ENCODE measurements at regions not wholly inside any gene's neighbourhood (a gene's known extent, or its start where the extent isn't known, plus 50 kb on each side); places are given as distances from the start of the nearest gene placed in this dataset.

- DNase-seq: peak; percentile 93
- peaks cover 6% of the 10 kb centered on the region for H3K9me3 Mint-ChIP-seq (ENCODE audit: unreplicated experiment)
- H3K36me3 Mint-ChIP-seq (ENCODE audit: unreplicated experiment): peaks cover 5% of the 10 kb centered on the region
- peaks cover 3% of the 10 kb centered on the region for H3K27me3 Mint-ChIP-seq (ENCODE audit: unreplicated experiment)
- peak overlapping the region; percentile 90 for H3K27ac Mint-ChIP-seq (ENCODE audit: unreplicated experiment)
- H3K4me3 Mint-ChIP-seq (ENCODE audit: unreplicated experiment): peak overlapping the region; percentile 74
- H3K4me1 Mint-ChIP-seq (ENCODE audit: low read depth, unreplicated experiment): peaks cover 11% of the 10 kb centered on the region
- TF ChIP-seq CTCF (IDR thresholded peaks at IDR 0.05; ENCODE audit: partially characterized antibody, unreplicated experiment): peak; percentile 98
These were observed 169.6 kb upstream of the GPR12 start for GRCh38 chr13:26929971-26930730.

GRCh38 chr13:26927511-26927910, 166.9 kb upstream of the GPR12 start:
- H3K4me3 Mint-ChIP-seq (ENCODE audit: unreplicated experiment): no peak overlapping the region
- peaks cover 2% of the 10 kb centered on the region for H3K27me3 Mint-ChIP-seq (ENCODE audit: unreplicated experiment)
- no peak for TF ChIP-seq CTCF (IDR thresholded peaks at IDR 0.05; ENCODE audit: partially characterized antibody, unreplicated experiment)
- no peak for DNase-seq
- H3K36me3 Mint-ChIP-seq (ENCODE audit: unreplicated experiment): no peaks in the 10 kb centered on the region
- peaks cover 5% of the 10 kb centered on the region for H3K9me3 Mint-ChIP-seq (ENCODE audit: unreplicated experiment)
- no peak overlapping the region for H3K27ac Mint-ChIP-seq (ENCODE audit: unreplicated experiment)
- peaks cover 11% of the 10 kb centered on the region for H3K4me1 Mint-ChIP-seq (ENCODE audit: low read depth, unreplicated experiment)

- H3K36me3 Mint-ChIP-seq (ENCODE audit: unreplicated experiment): no peaks in the 10 kb centered on the region
- TF ChIP-seq CTCF (IDR thresholded peaks at IDR 0.05; ENCODE audit: partially characterized antibody, unreplicated experiment): no peak
- H3K4me1 Mint-ChIP-seq (ENCODE audit: low read depth, unreplicated experiment): peaks cover 3% of the 10 kb centered on the region
- H3K4me3 Mint-ChIP-seq (ENCODE audit: unreplicated experiment): no peak overlapping the region
- no peak for DNase-seq
- no peak overlapping the region for H3K27ac Mint-ChIP-seq (ENCODE audit: unreplicated experiment)
- H3K9me3 Mint-ChIP-seq (ENCODE audit: unreplicated experiment): no peaks in the 10 kb centered on the region
- H3K27me3 Mint-ChIP-seq (ENCODE audit: unreplicated experiment): no peaks in the 10 kb centered on the region
These were observed 165.8 kb upstream of the GPR12 start for GRCh38 chr13:26926371-26926770.

GRCh38 chr13:26923824-26924605, 163.4 kb upstream of the GPR12 start:
- Mint-ChIP-seq H3K36me3 (ENCODE audit: unreplicated experiment) (no peaks in the 10 kb centered on the region), H3K4me3 (ENCODE audit: unreplicated experiment) (no peak overlapping the region)
- no peak for DNase-seq

More at GRCh38 chr13:26923824-26924605, 163.4 kb upstream of the GPR12 start:
- TF ChIP-seq CTCF (IDR thresholded peaks at IDR 0.05; ENCODE audit: partially characterized antibody, unreplicated experiment): no peak
- Mint-ChIP-seq H3K9me3 (ENCODE audit: unreplicated experiment) (no peaks in the 10 kb centered on the region), H3K27me3 (ENCODE audit: unreplicated experiment) (no peaks in the 10 kb centered on the region), H3K27ac (ENCODE audit: unreplicated experiment) (no peak overlapping the region), H3K4me1 (ENCODE audit: low read depth, unreplicated experiment) (peaks cover 3% of the 10 kb centered on the region)
